ENCODE measurements at regions not wholly inside any gene's neighbourhood (a gene's known extent, or its start where the extent isn't known, plus 50 kb on each side); places are given as distances from the start of the nearest gene placed in this dataset.

DNA sequence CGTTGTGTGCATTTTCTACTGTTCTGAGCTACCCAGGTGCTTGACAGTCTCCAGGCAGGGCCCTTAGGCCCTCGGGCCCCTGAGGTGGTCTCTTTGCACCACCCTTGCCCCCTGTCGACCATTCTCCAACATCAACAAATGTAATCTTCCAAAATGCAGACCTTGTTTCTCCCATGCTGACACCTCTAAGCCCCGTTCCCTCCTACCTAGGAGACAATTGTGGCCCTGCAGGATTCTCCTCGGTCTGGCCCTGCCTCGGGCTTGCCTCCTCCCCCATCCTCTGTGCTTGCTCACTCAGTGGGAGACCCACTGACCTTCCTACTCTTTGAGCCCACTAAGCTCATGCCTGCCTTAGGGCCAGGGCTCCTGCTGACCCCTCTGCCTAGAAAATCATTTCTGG, 104.2 kb upstream of the TARDBP start:
- H3K27ac ChIP-seq (ENCODE audit: control insufficient read depth, insufficient read depth) = no peak overlapping the region
- ChIA-PET POLR2A (no interaction called here), SMC1A (ENCODE audit: uncharacterized antibody, unreplicated experiment) (interaction anchor here (0.6 to 1.0 kb wide), 3 partner anchors 215 to 848 kb away, joined by 3 read pairs; no protein-coding TSS in a partner anchor), CTCF (interaction anchor here (0.7 to 1.7 kb wide), 3 partner anchors 127 to 409 kb away, joined by 3 to 6 read pairs (median 3); no protein-coding TSS in a partner anchor), RAD21 (ENCODE audit: unreplicated experiment) (no interaction called here)
- no peak overlapping the region for H3K4me2 ChIP-seq (ENCODE audit: control insufficient read depth, insufficient read depth)
- no peaks in the 10 kb centered on the region for H3K36me3 ChIP-seq (ENCODE audit: control insufficient read depth in 2 of 2, insufficient read depth in 2 of 2, low read length in 1 of 2)
- BruUV-seq (replicated peaks) = no TSS peak
- no peak overlapping the region for H2AFZ ChIP-seq (ENCODE audit: control insufficient read depth, low read depth, low read length)
- 26% methylated on average over 6 of the region's 6 CpGs for whole genome bisulfite sequencing (ENCODE audit: insufficient coverage, insufficient replicate concordance, low lambda C conversion rate, missing lambda C conversion rate)
- peaks cover 0 to 9% of the 10 kb centered on the region in 2 experiments for H3K27me3 ChIP-seq (replicated peaks in 1 of 2; ENCODE audit: control insufficient read depth in 2 of 2, insufficient read depth in 2 of 2, low read length in 1 of 2)
- ATAC-seq (no peak), DNase-seq (ENCODE audit: low read depth, low spot score) (no peak), FAIRE-seq (no peak)
- intact Hi-C loops (cut with micrococcal nuclease; ENCODE audit: unreplicated experiment) (no loop called here), in situ Hi-C loops (cut with MboI) (no loop called here)
- H3K4me1 ChIP-seq (ENCODE audit: control insufficient read depth, insufficient read depth, low read length) = peaks cover 6% of the 10 kb centered on the region; the same call in 1 of the 2 replicates
- H3K9me3 ChIP-seq (replicated peaks; ENCODE audit: control insufficient read depth, insufficient read depth, low read length) = no peaks in the 10 kb centered on the region
- no peaks in the 10 kb centered on the region for H4K20me1 ChIP-seq (ENCODE audit: control insufficient read depth, insufficient read depth)
- H3K4me3 ChIP-seq = no peak overlapping the region
- no peak overlapping the region for H3K9ac ChIP-seq (ENCODE audit: control insufficient read depth, insufficient read depth, low read length)
- no peaks in the 10 kb centered on the region for H3K79me2 ChIP-seq (ENCODE audit: control insufficient read depth, insufficient read depth, low read length)
- TF ChIP-seq YY1 (IDR thresholded peaks at IDR 0.05; ENCODE audit: low read depth, low read length) (no peak), CREB1 (IDR thresholded peaks at IDR 0.05; ENCODE audit: low read depth) (no peak), NRF1 (conservative IDR thresholded peaks at IDR 0.05; ENCODE audit: low read depth, low read length) (no peak), EED (IDR thresholded peaks at IDR 0.05; ENCODE audit: low read depth) (no peak), SMC3 (IDR thresholded peaks at IDR 0.05; ENCODE audit: borderline replicate concordance, low read length) (no peak), KLF5 (IDR thresholded peaks at IDR 0.05; ENCODE audit: partially characterized antibody) (no peak)
- TF ChIP-seq, protein P1, sequence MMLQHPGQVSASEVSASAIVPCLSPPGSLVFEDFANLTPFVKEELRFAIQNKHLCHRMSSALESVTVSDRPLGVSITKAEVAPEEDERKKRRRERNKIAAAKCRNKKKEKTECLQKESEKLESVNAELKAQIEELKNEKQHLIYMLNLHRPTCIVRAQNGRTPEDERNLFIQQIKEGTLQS (IDR thresholded peaks at IDR 0.05; ENCODE audit: borderline replicate concordance, extremely low read depth, low read depth, low read length) = no peak

Measured in GM12878 (cell line).